Femur (tissue), 1 donor: ENCODE measurements at regions not wholly inside any gene's neighbourhood (a gene's known extent, or its start where the extent isn't known, plus 50 kb on each side); places are given as distances from the start of the nearest gene placed in this dataset.
A peak's percentile ranks its signal among the peaks of the same experiment; 100 is the strongest.

ENCODE experiments used
- DNase-seq: peaks from one replicate; pipeline ENCODE4 v3.0.0-alpha.2; 2017

DNA sequence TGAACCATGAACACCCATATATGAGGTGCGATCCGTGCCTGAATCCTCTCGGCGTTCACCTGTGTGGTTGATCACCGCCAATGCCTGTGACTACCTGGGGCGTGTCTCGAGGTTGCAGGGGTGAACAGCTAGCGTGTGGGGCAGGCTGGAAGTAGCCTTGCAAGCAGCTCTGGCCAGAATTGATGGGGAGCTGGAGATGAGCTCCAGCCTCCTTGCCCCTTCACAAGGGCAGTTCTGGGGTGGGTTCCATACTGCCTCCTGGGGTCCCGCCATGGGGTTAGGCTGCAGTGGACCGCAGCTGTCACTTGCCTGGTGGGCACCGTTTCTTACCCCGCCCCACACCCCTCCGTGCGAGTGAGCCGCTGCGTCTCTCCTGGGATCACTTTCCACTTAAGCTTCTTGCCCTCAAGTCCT is 154.5 kb upstream of the SOX1 start:
- DNase-seq: no peak

DNA sequence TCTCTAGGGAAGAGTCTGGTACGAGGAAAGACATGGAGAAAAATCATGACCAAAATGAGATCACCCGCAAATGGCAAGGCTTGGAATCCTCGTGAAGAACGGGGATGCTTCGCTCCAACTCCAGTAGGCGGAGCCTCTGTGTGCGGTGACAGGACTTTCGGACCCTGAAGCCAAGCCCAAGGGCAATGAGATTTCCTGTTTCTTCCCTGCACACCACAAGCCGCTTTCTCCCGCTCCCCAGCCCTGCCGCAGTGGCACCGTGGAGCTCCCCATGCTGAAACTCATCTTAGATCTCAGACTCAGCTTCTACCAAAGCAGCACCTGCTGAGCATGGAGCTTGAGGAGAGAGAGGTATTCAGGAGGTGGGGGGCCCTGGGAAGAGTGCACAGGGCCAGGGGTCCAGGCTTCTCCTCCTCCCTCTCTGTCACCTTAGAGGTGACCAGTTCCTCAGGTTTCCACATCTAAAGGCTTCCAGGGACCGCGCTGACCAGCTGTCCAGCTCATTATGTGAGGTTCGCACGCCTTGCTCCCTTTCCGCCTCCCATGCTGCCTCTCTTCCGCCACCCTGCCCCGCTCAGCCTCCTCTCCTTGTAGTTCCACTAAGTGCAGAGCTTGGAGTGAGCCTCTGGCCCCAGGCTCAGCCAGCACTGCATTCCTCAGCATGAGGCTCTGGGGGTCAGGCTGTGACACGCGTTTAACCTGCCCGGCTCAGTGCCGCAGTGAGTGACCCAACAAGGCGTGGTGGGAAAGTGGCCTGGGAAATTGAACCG is 153.8 kb upstream of the SOX1 start:
- DNase-seq: no peak

DNA sequence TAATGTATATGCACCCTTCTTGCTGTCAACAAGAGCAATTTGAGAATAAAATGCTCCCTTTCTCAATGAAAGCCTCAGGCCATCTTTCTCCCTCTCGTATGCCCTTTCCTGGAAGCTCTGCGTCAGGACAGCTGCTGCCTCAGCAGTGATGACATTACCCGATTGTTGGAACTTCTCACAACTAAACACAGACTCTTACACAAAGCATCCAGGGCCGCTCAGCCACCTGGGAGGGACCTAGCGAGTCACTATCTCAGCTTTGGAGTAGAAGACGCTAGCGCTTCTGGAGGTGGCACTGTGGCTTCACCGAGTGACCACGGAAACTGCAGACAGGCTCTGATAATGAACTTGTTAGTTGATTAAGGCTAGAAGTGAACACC is 153.2 kb upstream of the SOX1 start:
- DNase-seq: no peak

- DNase-seq: no peak
Measured at GRCh38 chr13:111914241-111915103, 152.5 kb upstream of the SOX1 start.

DNA sequence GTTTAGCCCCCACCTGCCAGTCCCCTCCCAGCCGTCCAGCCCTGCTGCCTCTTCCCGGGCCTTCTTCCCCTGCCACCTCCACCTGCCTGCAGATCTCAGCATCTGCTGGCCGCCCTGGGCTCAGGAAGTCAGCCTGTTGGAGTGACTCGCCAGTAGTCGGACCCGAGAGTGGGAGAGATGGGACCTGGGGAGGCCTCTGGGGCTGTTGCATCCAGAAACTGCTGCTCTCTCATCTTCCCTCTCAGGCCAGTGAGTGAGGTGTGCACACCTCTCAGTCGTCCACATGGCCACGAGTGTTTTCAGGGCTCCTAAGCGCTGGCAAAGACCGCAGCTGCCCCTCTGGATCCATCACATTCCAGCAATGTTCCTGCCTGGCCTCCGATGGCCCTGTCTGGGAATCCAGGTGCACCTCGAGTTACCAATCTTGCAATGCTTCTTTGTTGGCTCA is 151.8 kb upstream of the SOX1 start:
- no peak for DNase-seq

DNA sequence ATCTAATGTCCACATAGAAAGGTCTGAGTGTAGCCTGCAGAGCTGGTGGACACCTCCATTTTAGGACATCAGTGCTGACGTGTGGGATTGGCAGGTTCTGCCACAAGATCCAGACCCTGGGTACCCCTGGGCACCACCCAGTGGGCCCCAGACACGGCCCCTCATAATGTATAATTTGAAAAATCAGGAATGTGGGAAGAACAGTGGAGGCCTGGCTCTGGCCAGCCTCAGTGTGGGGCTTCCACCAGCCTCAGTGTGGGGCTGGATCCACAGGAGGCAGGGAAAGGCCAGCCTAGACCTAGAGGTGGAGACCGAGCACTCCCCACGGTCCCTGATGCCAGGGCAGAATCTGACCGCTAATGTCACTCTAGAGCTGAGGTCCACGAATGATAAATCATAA is 150.7 kb upstream of the SOX1 start:
- DNase-seq: no peak

DNA sequence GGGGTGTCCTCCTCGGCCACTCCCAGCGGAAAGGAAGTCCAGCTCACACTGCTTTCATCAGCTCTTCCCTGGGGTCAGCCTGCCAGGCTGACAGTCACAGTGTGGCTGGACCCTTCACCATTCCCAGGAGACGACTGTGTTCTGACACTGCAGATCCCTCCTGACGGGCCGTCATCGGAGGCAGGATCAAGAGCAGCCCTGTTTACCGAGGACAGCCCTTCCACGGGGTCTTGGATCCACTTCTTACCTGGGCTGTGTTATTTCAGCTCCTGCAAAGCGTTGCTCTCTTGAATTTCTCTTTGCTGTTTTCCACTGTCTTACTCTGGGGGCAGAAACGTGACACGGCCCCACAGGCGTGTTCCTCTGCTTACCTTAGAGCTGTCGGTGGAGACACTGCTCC is 149.9 kb upstream of the SOX1 start:
- no peak for DNase-seq

- peak; percentile 8 for DNase-seq
Measured at GRCh38 chr13:111917901-111918300, 149.0 kb upstream of the SOX1 start.

DNA sequence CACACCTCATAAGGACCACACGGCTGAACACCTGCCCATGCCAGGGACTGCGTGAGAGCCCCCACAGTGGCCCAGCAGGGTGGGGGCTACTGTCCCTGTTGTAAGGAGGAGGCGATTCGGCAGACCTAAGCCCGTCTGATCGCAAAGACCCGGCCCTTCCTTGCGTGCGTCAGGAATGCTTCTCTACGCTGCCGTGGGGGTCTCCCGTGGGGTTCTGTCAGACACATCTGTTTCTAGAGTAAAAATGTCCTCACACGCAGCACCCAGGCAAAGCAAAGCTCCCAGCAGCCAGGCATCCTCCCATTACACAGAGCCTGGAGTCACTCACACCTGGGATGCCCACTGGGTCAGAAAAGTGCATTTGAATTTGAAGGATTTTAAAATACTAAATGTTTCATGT is 147.7 kb upstream of the SOX1 start:
- DNase-seq: peak; percentile 5

GRCh38 chr13:111919849-111920248 is 147.1 kb upstream of the SOX1 start:
- DNase-seq: no peak

- peak; percentile 5 for DNase-seq
Measured at GRCh38 chr13:111920306-111920931, 146.5 kb upstream of the SOX1 start.

DNA sequence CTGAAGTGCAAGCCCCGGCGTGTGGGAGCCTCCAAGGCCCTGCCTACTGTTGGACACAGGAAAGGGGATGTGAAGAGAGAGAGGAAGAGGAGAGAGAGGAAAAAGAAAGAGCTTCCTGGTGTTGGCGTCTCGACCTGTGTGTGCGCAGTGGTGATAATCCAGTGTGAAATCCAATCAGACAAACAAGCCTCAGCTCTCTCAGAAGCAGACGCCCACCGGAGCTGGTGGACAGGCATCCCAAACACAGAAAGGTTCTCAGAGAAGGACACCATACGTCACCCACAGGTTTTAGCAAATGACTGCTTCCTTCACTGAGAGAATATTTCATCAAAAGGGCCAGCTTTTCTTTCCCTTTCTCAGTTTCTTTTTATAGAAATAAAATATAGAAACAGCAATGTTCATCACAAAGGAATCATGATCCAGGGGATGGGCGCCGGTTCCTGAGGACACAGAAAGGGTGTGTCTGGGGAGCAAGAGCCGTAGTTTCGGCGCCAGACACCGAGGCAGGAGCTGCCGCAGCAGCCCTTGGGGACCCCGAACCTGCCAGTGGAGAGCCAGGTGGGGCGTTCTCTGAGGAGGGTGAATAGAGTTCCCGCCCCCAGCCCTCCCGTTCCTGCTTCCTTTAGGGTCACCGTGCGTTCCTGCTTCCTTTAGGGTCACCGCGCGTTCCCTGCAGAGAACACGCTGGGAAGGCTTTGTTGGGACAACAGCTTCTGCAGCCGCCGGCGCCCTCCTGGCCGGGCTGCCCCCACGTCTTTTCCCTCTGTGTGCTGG is 145.8 kb upstream of the SOX1 start:
- DNase-seq: peak; percentile 15

GRCh38 chr13:111922086-111922485 is 144.9 kb upstream of the SOX1 start:
- DNase-seq: peak; percentile 1

- no peak for DNase-seq
Measured at GRCh38 chr13:111923439-111923838, 143.5 kb upstream of the SOX1 start.

GRCh38 chr13:111923991-111924677 is 142.8 kb upstream of the SOX1 start:
- DNase-seq: no peak

- DNase-seq: no peak
Measured at GRCh38 chr13:111924678-111925075, 142.3 kb upstream of the SOX1 start.

DNA sequence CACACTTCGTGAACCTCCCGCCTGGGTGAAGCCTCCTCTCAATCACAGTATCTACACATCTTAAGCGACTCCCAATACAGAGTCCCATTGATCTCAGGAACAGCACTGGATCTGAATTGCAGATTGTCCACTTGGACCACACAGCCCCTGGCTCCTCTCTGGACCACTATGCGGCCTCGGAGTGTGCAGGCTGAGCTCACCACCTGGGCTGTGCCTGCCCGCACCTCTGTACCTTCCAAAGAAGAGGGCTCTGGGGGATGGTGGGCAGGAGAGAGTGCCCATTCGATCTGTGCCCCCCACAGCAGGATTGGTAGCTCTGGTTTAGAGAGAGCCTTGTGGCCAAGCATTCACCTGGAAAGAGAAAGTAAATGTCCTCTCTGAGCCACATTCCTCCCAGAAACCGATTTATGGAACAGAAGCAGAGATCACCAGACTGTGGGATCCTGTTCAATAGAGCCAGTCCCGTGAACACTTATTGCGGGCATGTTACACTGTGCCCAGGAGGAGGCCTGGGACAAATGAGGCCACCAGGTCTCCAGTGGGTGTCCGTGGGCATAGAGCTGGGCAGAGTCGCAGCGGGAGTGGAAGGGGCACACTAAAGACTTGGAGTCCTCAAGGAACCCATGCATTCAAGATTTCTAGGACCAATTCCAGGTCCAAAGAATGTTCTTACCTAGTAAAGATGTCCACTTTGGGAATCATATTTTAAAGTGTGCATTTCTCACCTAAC is 141.6 kb upstream of the SOX1 start:
- no peak for DNase-seq

GRCh38 chr13:111926501-111927180 is 140.3 kb upstream of the SOX1 start:
- no peak for DNase-seq

DNA sequence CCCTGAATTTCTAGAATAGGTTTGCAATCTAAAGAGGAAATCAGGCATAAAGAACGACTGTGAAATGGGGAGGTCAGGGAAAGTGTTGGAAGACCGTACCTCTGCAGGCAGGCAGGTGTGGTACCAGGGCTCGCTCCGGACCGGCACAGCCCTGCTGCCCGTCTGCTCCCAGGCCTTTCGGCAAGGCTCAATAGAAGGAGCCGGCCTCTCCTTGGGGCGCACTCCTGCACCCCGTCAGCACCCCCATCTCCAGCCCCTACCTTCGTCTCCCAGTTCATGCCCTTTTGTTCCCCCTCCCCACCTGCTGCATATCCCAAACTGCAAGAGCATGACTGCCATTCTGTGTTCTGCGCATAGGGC is 139.8 kb upstream of the SOX1 start:
- DNase-seq: no peak

GRCh38 chr13:111929036-111929616 is 137.8 kb upstream of the SOX1 start:
- no peak for DNase-seq
